Ishikawa (cell line): ENCODE measurements at regions not wholly inside any gene's neighbourhood (a gene's known extent, or its start where the extent isn't known, plus 50 kb on each side); places are given as distances from the start of the nearest gene placed in this dataset.

Experiments used
- CEBPB ChIP-seq: IDR thresholded peaks from 2 replicates; pipeline ENCODE4 v1.6.1; 2012
- EGR1 ChIP-seq: IDR thresholded peaks from 2 replicates; pipeline ENCODE4 v1.6.1; 2012
- EP300 ChIP-seq: IDR thresholded peaks from 2 replicates; pipeline ENCODE4 v1.6.1; 2012; ENCODE audit warnings: borderline replicate concordance
- FOXM1 ChIP-seq: IDR thresholded peaks from 2 replicates; pipeline ENCODE4 v1.6.1; 2012; ENCODE audit warnings: low read depth, borderline replicate concordance
- RAD21 ChIP-seq: IDR thresholded peaks from 2 replicates; pipeline ENCODE4 v1.6.1; 2012; ENCODE audit warnings: low read depth
- TAF1 ChIP-seq: IDR thresholded peaks from 2 replicates; pipeline ENCODE4 v1.6.1; 2012; ENCODE audit warnings: low read depth, mild to moderate bottlenecking
- TCF12 ChIP-seq: IDR thresholded peaks from 2 replicates; pipeline ENCODE4 v1.6.1; 2012; ENCODE audit warnings: low read depth
- TEAD4 ChIP-seq: IDR thresholded peaks from 2 replicates; pipeline ENCODE4 v1.6.1; 2012
- YY1 ChIP-seq: IDR thresholded peaks from 2 replicates; pipeline ENCODE4 v1.6.1; 2012; ENCODE audit warnings: low read depth
- ZBTB7A ChIP-seq: IDR thresholded peaks from 2 replicates; pipeline ENCODE4 v1.6.1; 2012; ENCODE audit warnings: low read depth
- TF ChIP-seq, protein P1 (sequence below): IDR thresholded peaks from 2 replicates; pipeline ENCODE4 v1.6.1; 2012; ENCODE audit warnings: low read depth, mild to moderate bottlenecking

DNA sequence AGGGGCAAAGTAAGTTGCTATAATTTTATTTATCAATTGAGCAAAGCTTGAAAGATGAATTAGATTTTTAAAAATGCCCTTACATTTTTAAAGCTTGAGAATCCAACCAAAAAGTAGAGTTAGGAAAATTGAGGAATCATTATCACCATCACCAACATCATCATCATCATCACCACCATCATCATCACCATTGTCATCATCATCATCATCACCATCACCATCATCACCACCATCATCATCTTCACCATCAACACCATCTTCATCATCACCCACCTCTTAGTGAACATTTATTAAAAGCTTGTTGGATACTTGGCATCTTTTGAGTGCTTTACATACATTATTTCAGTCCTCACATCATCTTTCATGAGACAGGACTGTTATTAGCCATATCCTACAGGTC is 504.4 kb upstream of the TNP1 start:
- TF ChIP-seq RAD21 (no peak), TEAD4 (no peak), CEBPB (no peak), EP300 (no peak), TCF12 (no peak), YY1 (no peak), EGR1 (no peak), ZBTB7A (no peak), FOXM1 (no peak), TAF1 (no peak)
- TF ChIP-seq, protein P1, sequence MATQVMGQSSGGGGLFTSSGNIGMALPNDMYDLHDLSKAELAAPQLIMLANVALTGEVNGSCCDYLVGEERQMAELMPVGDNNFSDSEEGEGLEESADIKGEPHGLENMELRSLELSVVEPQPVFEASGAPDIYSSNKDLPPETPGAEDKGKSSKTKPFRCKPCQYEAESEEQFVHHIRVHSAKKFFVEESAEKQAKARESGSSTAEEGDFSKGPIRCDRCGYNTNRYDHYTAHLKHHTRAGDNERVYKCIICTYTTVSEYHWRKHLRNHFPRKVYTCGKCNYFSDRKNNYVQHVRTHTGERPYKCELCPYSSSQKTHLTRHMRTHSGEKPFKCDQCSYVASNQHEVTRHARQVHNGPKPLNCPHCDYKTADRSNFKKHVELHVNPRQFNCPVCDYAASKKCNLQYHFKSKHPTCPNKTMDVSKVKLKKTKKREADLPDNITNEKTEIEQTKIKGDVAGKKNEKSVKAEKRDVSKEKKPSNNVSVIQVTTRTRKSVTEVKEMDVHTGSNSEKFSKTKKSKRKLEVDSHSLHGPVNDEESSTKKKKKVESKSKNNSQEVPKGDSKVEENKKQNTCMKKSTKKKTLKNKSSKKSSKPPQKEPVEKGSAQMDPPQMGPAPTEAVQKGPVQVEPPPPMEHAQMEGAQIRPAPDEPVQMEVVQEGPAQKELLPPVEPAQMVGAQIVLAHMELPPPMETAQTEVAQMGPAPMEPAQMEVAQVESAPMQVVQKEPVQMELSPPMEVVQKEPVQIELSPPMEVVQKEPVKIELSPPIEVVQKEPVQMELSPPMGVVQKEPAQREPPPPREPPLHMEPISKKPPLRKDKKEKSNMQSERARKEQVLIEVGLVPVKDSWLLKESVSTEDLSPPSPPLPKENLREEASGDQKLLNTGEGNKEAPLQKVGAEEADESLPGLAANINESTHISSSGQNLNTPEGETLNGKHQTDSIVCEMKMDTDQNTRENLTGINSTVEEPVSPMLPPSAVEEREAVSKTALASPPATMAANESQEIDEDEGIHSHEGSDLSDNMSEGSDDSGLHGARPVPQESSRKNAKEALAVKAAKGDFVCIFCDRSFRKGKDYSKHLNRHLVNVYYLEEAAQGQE, result no peak
